GM13977 (cell line): ENCODE measurements at regions not wholly inside any gene's neighbourhood (a gene's known extent, or its start where the extent isn't known, plus 50 kb on each side); places are given as distances from the start of the nearest gene placed in this dataset.
A peak's percentile ranks its signal among the peaks of the same experiment; 100 is the strongest.

Experiments
- DNase-seq: peaks from one replicate; pipeline ENCODE4 v3.0.0; 2012; ENCODE audit warnings: low spot score
- in situ Hi-C: fragments of 300-500 bp; cut with MboI; formaldehyde crosslinking; loops from one replicate; pipeline ENCODE4 v1.12.0; 2022; ENCODE audit warnings: low sequenced_read_pairs, low pct_unique_long_range_greater_than_20kb, mixed read lengths, inconsistent platforms; ENCODE audit not compliant: unreplicated experiment
- TF ChIP-seq, protein P1 (sequence below): IDR thresholded peaks from 2 replicates; pipeline ENCODE4 v1.5.1; 2012; ENCODE audit warnings: mild to moderate bottlenecking, control low read depth; ENCODE audit not compliant: insufficient read depth; ENCODE audit errors: extremely low read depth, missing control alignments

- DNase-seq: no peak
- TF ChIP-seq, protein P1, sequence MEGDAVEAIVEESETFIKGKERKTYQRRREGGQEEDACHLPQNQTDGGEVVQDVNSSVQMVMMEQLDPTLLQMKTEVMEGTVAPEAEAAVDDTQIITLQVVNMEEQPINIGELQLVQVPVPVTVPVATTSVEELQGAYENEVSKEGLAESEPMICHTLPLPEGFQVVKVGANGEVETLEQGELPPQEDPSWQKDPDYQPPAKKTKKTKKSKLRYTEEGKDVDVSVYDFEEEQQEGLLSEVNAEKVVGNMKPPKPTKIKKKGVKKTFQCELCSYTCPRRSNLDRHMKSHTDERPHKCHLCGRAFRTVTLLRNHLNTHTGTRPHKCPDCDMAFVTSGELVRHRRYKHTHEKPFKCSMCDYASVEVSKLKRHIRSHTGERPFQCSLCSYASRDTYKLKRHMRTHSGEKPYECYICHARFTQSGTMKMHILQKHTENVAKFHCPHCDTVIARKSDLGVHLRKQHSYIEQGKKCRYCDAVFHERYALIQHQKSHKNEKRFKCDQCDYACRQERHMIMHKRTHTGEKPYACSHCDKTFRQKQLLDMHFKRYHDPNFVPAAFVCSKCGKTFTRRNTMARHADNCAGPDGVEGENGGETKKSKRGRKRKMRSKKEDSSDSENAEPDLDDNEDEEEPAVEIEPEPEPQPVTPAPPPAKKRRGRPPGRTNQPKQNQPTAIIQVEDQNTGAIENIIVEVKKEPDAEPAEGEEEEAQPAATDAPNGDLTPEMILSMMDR: no peak
- in situ Hi-C loops: no loop called here
Measured at GRCh38 chr10:36942616-36943015, 182.8 kb upstream of the ANKRD30A start.

- TF ChIP-seq, protein P1: no peak
- no peak for DNase-seq
- in situ Hi-C loops: no loop called here
Measured at GRCh38 chr10:36903040-36903439, 222.4 kb upstream of the ANKRD30A start.

GRCh38 chr10:36899652-36900051, 225.7 kb upstream of the ANKRD30A start:
- TF ChIP-seq, protein P1: no peak
- no peak for DNase-seq
- in situ Hi-C loops: no loop called here

- peak; percentile 23 for DNase-seq
- in situ Hi-C loops: no loop called here
- TF ChIP-seq, protein P1: peak; percentile 77
Measured at GRCh38 chr10:36888925-36889573, 236.3 kb upstream of the ANKRD30A start.

DNA sequence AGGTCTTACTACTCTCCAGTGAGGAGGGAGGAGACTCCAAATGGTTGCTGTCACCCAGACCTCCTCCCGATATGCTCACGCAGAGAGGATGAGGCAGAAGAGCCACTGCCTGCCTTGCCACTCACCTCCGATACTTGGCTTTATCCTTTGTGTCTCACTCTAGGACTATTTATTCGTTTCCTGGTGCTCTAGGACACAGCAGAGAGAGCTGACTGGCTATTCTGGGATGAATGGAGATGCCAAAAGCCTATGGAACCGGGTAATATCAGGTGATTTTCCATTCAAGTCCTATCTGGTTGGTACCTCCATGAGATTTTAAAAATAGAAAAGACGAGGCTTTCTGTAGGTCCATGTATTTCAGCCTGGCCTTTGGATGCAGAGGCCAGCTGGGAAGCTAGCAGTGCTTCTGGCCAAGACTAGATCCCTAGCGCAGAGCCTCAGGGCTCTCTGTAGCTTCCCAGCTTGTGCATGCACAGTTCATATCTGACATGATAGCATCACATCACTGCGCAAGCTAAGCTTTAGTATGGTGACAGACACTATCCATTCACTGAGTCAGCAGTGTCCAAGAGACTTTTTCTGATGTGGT, 239.0 kb upstream of the ANKRD30A start:
- in situ Hi-C loops: no loop called here
- no peak for DNase-seq
- TF ChIP-seq, protein P1: no peak

GRCh38 chr10:36885746-36886145, 239.7 kb upstream of the ANKRD30A start:
- in situ Hi-C loops: no loop called here
- TF ChIP-seq, protein P1: no peak
- no peak for DNase-seq

DNA sequence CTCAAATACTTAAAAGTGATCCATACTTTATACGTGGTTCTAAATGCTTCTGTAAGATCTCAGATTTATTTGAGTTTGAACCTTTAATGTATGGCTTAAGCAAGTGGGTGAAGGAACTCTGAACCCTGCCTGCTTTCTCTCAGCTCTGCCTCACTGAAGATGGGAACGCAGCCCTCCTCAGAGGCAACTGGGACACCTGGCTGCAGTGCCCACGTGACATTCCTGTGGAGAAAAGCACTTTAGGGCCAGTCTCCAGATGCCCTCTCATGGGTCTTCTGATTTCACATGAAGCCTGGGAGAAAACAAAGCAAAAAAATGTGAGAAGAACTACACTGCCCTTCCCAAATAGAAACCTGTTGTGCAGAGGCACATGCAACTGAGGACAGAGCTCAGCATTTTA, 242.6 kb upstream of the ANKRD30A start:
- no peak for DNase-seq
- TF ChIP-seq, protein P1: no peak
- in situ Hi-C loops: no loop called here
